T-cell (primary cell): ENCODE measurements at regions not wholly inside any gene's neighbourhood (a gene's known extent, or its start where the extent isn't known, plus 50 kb on each side); places are given as distances from the start of the nearest gene placed in this dataset.

ENCODE experiments used
- ATAC-seq, 4 experiments: fragments of 200-7000 bp in 3 of 4; fragments of 150-1000 bp in 1 of 4; cut with Tn5 transposase; replicated peaks in 1 of 4; 1 replicate in 3 of 4; 2 replicates in 1 of 4; pipeline ENCODE4 v1.10.0; 2021; ENCODE audit warnings: moderate library complexity in 3 of 4, mild to moderate bottlenecking in 2 of 4, moderate number of reproducible peaks in 1 of 4
- CTCF ChIA-PET, 2 donors: fragments of 300-600 bp; sonication (Branson Sonifier 250); formaldehyde crosslinking; loops; one replicate each; lab custom pipeline; 2022; ENCODE audit warnings: antibody characterized with exemption in 2 of 2; lab: Charles Lee
- POLR2A ChIA-PET, 2 donors: fragments of 300-600 bp; sonication (Branson Sonifier 250); formaldehyde crosslinking; loops; one replicate each; lab custom pipeline; 2022; ENCODE audit warnings: antibody characterized with exemption in 2 of 2; lab: Charles Lee
- DNase-seq, 35 experiments: peaks; one replicate each; pipeline versions ENCODE4 v3.0.0 to v3.0.0-alpha.2; 2013 to 2023
- H3K27ac ChIP-seq: one replicate; pipeline ENCODE4 v1.5.1; 2013; ENCODE audit warnings: low read length
- H3K27me3 ChIP-seq, 2 experiments: replicated peaks in 1 of 2; 1 replicate in 1 of 2; 2 replicates in 1 of 2; pipeline versions ENCODE4 v1.6.1 to v1.7.0; 2013; ENCODE audit warnings: low read length in 1 of 2, mixed read lengths in 1 of 2; ENCODE audit not compliant: control insufficient read depth in 2 of 2, insufficient read depth in 2 of 2; ENCODE audit errors: extremely low read depth in 1 of 2
- H3K36me3 ChIP-seq, 2 donors: 1 replicate in 1 of 2; 2 replicates in 1 of 2; pipeline versions ENCODE4 v1.6.1 to v1.7.0; 2013; ENCODE audit warnings: low read length in 1 of 2; ENCODE audit not compliant: control insufficient read depth in 2 of 2, insufficient read depth in 1 of 2; ENCODE audit errors: extremely low read depth in 1 of 2
- H3K4me1 ChIP-seq, 2 experiments: 1 replicate in 1 of 2; 2 replicates in 1 of 2; pipeline versions ENCODE4 v1.6.1 to v1.7.0; 2013; ENCODE audit warnings: low read length in 2 of 2, mixed read lengths in 1 of 2; ENCODE audit not compliant: insufficient read depth in 2 of 2, control insufficient read depth in 1 of 2; ENCODE audit errors: extremely low read depth in 1 of 2
- H3K4me3 ChIP-seq, 2 donors: 1 replicate in 1 of 2; 2 replicates in 1 of 2; pipeline versions ENCODE4 v1.5.1 to v1.7.0; 2013; ENCODE audit warnings: mild to moderate bottlenecking in 2 of 2, low read length in 1 of 2, moderate library complexity in 1 of 2; ENCODE audit not compliant: control insufficient read depth in 1 of 2; ENCODE audit errors: extremely low read depth in 1 of 2
- H3K9me3 ChIP-seq: 2 replicates; pipeline ENCODE4 v1.7.0; 2013
- H3K27ac Mint-ChIP-seq, 2 donors: one replicate each; pipeline ENCODE4 v1.8.0; 2020 to 2021; ENCODE audit warnings: mild to moderate bottlenecking in 2 of 2, mixed read lengths in 2 of 2
- H3K27me3 Mint-ChIP-seq, 2 donors: one replicate each; pipeline ENCODE4 v1.8.0; 2021 to 2022; ENCODE audit warnings: mixed read lengths in 2 of 2
- H3K36me3 Mint-ChIP-seq: one replicate; pipeline ENCODE4 v1.8.0; 2021; ENCODE audit warnings: mixed read lengths
- H3K4me1 Mint-ChIP-seq, 3 donors: one replicate each; pipeline ENCODE4 v1.8.0; 2020 to 2022; ENCODE audit warnings: mixed read lengths in 3 of 3, mild to moderate bottlenecking in 1 of 3
- H3K4me3 Mint-ChIP-seq, 3 donors: one replicate each; pipeline ENCODE4 v1.8.0; 2020 to 2022; ENCODE audit warnings: mild to moderate bottlenecking in 3 of 3, mixed read lengths in 3 of 3, moderate library complexity in 3 of 3
- H3K9me3 Mint-ChIP-seq, 3 donors: one replicate each; pipeline ENCODE4 v1.8.0; 2020 to 2022; ENCODE audit warnings: mixed read lengths in 3 of 3
- WGBS: methylation state at CpG from one replicate; pipeline ENCODE4 v1.1.5; 2013; ENCODE audit warnings: missing lambda C conversion rate; ENCODE audit not compliant: insufficient coverage; 5-methylcytosine and 5-hydroxymethylcytosine counted together

- H3K27me3 Mint-ChIP-seq = no peaks in the 10 kb centered on the region
- DNase-seq = no peak
- ChIA-PET CTCF (no interaction called here), POLR2A (no interaction called here)
- H3K4me3 Mint-ChIP-seq = no peak overlapping the region
- no peaks in the 10 kb centered on the region for H3K27me3 ChIP-seq
- H3K4me1 ChIP-seq = no peaks in the 10 kb centered on the region
- H3K4me3 ChIP-seq = no peak overlapping the region
- H3K9me3 Mint-ChIP-seq = no peaks in the 10 kb centered on the region
- no peak overlapping the region for H3K27ac Mint-ChIP-seq
- WGBS = 91% methylated on average over 1 of the region's 1 CpG
- H3K9me3 ChIP-seq = no peaks in the 10 kb centered on the region
- H3K36me3 Mint-ChIP-seq = no peaks in the 10 kb centered on the region
- no peak for ATAC-seq
- H3K27ac ChIP-seq = no peak overlapping the region
- H3K36me3 ChIP-seq = no peaks in the 10 kb centered on the region
- no peaks in the 10 kb centered on the region for H3K4me1 Mint-ChIP-seq
These were observed 69.0 kb upstream of the FNDC3B start for GRCh38 chr3:171970301-171970788.

GRCh38 chr3:171971919-171972514, 67.4 kb upstream of the FNDC3B start:
- Histone ChIP-seq H3K4me1 (no peaks in the 10 kb centered on the region), H3K36me3 (no peaks in the 10 kb centered on the region), H3K4me3 (no peak overlapping the region), H3K27ac (no peak overlapping the region), H3K27me3 (no peaks in the 10 kb centered on the region), H3K9me3 (no peaks in the 10 kb centered on the region)
- Mint-ChIP-seq H3K36me3 (no peaks in the 10 kb centered on the region), H3K9me3 (no peaks in the 10 kb centered on the region), H3K27ac (no peak overlapping the region), H3K4me3 (no peak overlapping the region), H3K4me1 (no peaks in the 10 kb centered on the region), H3K27me3 (no peaks in the 10 kb centered on the region)
- ChIA-PET POLR2A (no interaction called here), CTCF (no interaction called here)
- ATAC-seq (no peak), DNase-seq (no peak)
- WGBS = no CpG with 5 or more reads among the region's 1 CpG

- ChIA-PET POLR2A (interaction anchor here in 1 of 2 donors (0.6 kb wide), 1 partner anchor 50 kb away, joined by 3 read pairs; no protein-coding TSS in a partner anchor), CTCF (interaction anchor here in 1 of 2 donors (0.5 kb wide), 1 partner anchor 733 kb away, joined by 5 read pairs; no protein-coding TSS in a partner anchor)
- H3K9me3 Mint-ChIP-seq = no peaks in the 10 kb centered on the region
- Histone ChIP-seq H3K27me3 (no peaks in the 10 kb centered on the region), H3K27ac (no peak overlapping the region), H3K36me3 (no peaks in the 10 kb centered on the region), H3K4me1 (no peaks in the 10 kb centered on the region), H3K4me3 (no peak overlapping the region), H3K9me3 (no peaks in the 10 kb centered on the region)
- no peaks in the 10 kb centered on the region for H3K27me3 Mint-ChIP-seq
- ATAC-seq = no peak
- WGBS = no CpG with 5 or more reads among the region's 2 CpGs
- peaks cover 0 to under 1% (median 0%) of the 10 kb centered on the region in 3 donors for H3K4me1 Mint-ChIP-seq
- H3K4me3 Mint-ChIP-seq = no peak overlapping the region
- H3K36me3 Mint-ChIP-seq = no peaks in the 10 kb centered on the region
- no peak overlapping the region for H3K27ac Mint-ChIP-seq
- no peak for DNase-seq
These were observed 66.5 kb upstream of the FNDC3B start for GRCh38 chr3:171972871-171973348.

GRCh38 chr3:171974986-171975837, 64.2 kb upstream of the FNDC3B start:
- H3K4me1 ChIP-seq = no peaks in the 10 kb centered on the region
- peaks cover 0 to 4% (median 1%) of the 10 kb centered on the region in 3 donors for H3K4me1 Mint-ChIP-seq
- ATAC-seq (no peak), DNase-seq (no peak)
- no peaks in the 10 kb centered on the region for H3K27me3 Mint-ChIP-seq
- no peaks in the 10 kb centered on the region for H3K9me3 Mint-ChIP-seq
- no peaks in the 10 kb centered on the region for H3K36me3 ChIP-seq
- H3K4me3 ChIP-seq = no peak overlapping the region
- 72% methylated on average over 10 of the region's 10 CpGs for WGBS
- H3K36me3 Mint-ChIP-seq = no peaks in the 10 kb centered on the region
- H3K27me3 ChIP-seq = no peaks in the 10 kb centered on the region
- ChIA-PET CTCF (interaction anchor here in 1 of 2 donors (0.9 kb wide), 1 partner anchor 648 kb away, joined by 5 read pairs; no protein-coding TSS in a partner anchor), POLR2A (no interaction called here)
- no peak overlapping the region for H3K4me3 Mint-ChIP-seq
- H3K27ac ChIP-seq = no peak overlapping the region
- no peaks in the 10 kb centered on the region for H3K9me3 ChIP-seq
- H3K27ac Mint-ChIP-seq = no peak overlapping the region

GRCh38 chr3:171976526-171976925, 62.9 kb upstream of the FNDC3B start:
- Mint-ChIP-seq H3K27ac (no peak overlapping the region), H3K9me3 (no peaks in the 10 kb centered on the region), H3K27me3 (no peaks in the 10 kb centered on the region), H3K4me3 (no peak overlapping the region), H3K36me3 (no peaks in the 10 kb centered on the region), H3K4me1 (peaks cover 6 to 12% (median 8%) of the 10 kb centered on the region in 3 donors)
- Histone ChIP-seq H3K27me3 (no peaks in the 10 kb centered on the region), H3K9me3 (no peaks in the 10 kb centered on the region), H3K4me3 (no peak overlapping the region), H3K4me1 (no peaks in the 10 kb centered on the region), H3K36me3 (no peaks in the 10 kb centered on the region), H3K27ac (no peak overlapping the region)
- DNase-seq = no peak
- WGBS = 88% methylated on average over 1 of the region's 3 CpGs
- ATAC-seq = no peak
- CTCF ChIA-PET = no interaction called here
- POLR2A ChIA-PET = no interaction called here

GRCh38 chr3:171977441-171977840, 61.9 kb upstream of the FNDC3B start:
- 97% methylated on average over 5 of the region's 7 CpGs for WGBS
- no peaks in the 10 kb centered on the region for H3K27me3 ChIP-seq
- no peak overlapping the region for H3K27ac ChIP-seq
- ATAC-seq (no peak), DNase-seq (no peak)
- Mint-ChIP-seq H3K27me3 (no peaks in the 10 kb centered on the region), H3K9me3 (no peaks in the 10 kb centered on the region), H3K36me3 (no peaks in the 10 kb centered on the region), H3K4me1 (peaks cover 6 to 12% (median 8%) of the 10 kb centered on the region in 3 donors), H3K4me3 (no peak overlapping the region), H3K27ac (no peak overlapping the region)
- ChIA-PET CTCF (no interaction called here), POLR2A (no interaction called here)
- H3K9me3 ChIP-seq = no peaks in the 10 kb centered on the region
- H3K36me3 ChIP-seq = no peaks in the 10 kb centered on the region
- no peaks in the 10 kb centered on the region for H3K4me1 ChIP-seq
- H3K4me3 ChIP-seq = no peak overlapping the region
